Adrenal gland (tissue), 5 donors: ENCODE measurements at regions not wholly inside any gene's neighbourhood (a gene's known extent, or its start where the extent isn't known, plus 50 kb on each side); places are given as distances from the start of the nearest gene placed in this dataset.

ENCODE experiments used
- CTCF ChIP-seq, 6 experiments: fragments of 450-650 bp in 4 of 6; fragments of 200-600 bp in 2 of 6; sonication (generic) in 1 of 6; IDR thresholded peaks; 1 replicate in 5 of 6; 2 replicates in 1 of 6; pipeline versions ENCODE4 v1.5.1 to v1.8.0; 2016 to 2021; ENCODE audit warnings: antibody characterized with exemption in 6 of 6, mild to moderate bottlenecking in 2 of 6, moderate library complexity in 1 of 6
- POLR2A ChIP-seq, 2 donors: fragments of 450-650 bp; IDR thresholded peaks; one replicate each; pipeline ENCODE4 v1.6.1; 2017; ENCODE audit warnings: antibody characterized with exemption in 2 of 2, mild to moderate bottlenecking in 2 of 2, moderate library complexity in 1 of 2
- donor health status: DM: no; HTN: no; CAD: no.

GRCh38 chr10:117796130-117796745 lies 250.5 kb downstream of the RAB11FIP2 start:
- TF ChIP-seq POLR2A (IDR thresholded peaks at IDR 0.05) (no peak), CTCF (IDR thresholded peaks at IDR 0.05) (no peak)
